Inflammatory macrophage (primary cell): ENCODE measurements at regions not wholly inside any gene's neighbourhood (a gene's known extent, or its start where the extent isn't known, plus 50 kb on each side); places are given as distances from the start of the nearest gene placed in this dataset.

Source experiments
- DNase-seq, 2 donors: peaks; one replicate each; pipeline ENCODE4 v3.0.0-alpha.2; 2020 to 2022

DNA sequence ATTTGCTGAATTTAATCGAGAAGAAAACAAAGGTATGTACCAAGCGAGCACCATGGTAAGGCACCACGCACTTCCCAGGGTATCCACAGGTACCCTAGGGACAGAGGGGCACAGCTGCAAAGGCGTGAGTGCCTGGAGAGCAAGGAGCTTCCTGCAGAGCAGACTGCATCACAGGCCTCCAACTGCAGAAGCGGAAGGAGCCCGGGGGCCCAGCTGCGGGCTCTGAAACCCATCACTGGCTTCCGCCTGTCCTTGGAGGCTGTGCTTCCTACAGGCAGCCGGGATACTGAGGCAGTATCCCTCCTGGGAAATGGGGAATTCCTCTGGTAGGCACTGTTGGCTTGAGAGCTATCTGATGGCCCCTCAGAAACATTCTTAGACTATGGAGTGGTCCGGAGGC lies 217.4 kb upstream of the GMDS start:
- no peak for DNase-seq

DNA sequence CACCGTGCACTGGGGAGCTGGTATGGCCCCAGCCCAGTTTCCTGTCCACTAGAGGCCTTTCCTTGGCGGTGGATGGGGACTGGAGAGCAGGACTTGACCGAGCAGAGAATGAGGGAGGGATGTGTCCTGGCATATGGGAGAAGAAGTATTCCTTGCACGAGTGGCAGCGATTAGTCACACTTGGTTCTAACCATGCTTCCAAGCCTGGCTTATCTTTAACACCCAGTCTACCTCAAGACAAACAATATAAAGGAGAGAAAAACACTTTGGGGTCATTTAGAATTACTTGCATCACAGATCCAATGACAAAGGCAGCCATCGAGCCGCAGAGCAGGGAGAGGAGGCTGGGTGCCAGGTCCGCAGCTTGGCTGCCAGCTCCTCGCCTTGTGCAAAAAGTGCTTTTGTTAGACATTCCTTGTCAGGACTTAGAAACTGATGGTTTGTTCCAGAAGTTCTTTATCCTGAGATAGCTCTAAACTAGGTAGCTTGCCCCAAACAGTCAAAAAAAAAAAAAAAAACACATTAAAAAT lies 214.9 kb upstream of the GMDS start:
- no peak for DNase-seq

- no peak for DNase-seq
Observed at GRCh38 chr6:2454180-2454579, 208.8 kb upstream of the GMDS start.

DNA sequence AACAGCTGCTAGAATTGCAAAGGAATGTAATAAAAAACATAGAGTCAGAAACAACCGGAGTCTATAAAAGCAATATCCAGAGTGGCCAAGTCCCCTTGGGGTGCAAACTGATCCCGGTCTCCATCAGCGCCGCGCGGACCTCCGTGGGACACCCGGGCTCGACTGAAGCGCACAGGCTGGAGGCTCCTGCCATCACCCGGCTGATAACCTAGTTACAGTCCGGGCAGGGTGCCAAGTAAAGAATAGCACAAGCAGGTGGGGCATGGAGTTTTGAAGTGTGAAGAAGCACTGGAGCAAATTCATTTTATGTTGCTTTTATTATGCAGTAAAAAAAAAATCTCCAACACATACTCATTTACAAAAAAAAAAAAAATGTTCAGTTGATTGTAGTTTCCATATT lies 205.1 kb upstream of the GMDS start:
- DNase-seq: no peak

- DNase-seq: no peak
Observed at GRCh38 chr6:2449572-2449940, 204.2 kb upstream of the GMDS start.

- DNase-seq: peak; percentile 66 to 69
Observed at GRCh38 chr6:2448826-2449571, 203.6 kb upstream of the GMDS start.

DNA sequence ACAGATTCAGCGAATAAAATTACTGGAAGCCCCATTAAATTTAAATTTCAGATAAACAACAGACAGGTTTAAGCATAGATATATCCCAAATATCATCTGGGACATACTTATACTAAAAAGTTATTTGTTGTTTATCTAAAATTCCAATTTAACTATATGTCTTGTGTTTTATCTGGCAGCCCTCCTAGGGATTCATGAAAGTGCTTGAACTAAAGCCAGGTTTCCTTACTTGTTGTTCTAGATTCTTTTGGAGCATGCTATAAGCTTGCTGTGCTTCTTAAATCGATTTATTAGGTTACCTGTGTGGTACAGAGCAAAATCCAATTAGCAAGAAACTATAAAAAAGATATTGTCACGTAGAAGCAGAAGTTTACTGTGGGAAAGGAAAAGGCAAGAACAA lies 202.5 kb upstream of the GMDS start:
- no peak for DNase-seq

- no peak for DNase-seq
Observed at GRCh38 chr6:2447318-2447920, 202.0 kb upstream of the GMDS start.

DNA sequence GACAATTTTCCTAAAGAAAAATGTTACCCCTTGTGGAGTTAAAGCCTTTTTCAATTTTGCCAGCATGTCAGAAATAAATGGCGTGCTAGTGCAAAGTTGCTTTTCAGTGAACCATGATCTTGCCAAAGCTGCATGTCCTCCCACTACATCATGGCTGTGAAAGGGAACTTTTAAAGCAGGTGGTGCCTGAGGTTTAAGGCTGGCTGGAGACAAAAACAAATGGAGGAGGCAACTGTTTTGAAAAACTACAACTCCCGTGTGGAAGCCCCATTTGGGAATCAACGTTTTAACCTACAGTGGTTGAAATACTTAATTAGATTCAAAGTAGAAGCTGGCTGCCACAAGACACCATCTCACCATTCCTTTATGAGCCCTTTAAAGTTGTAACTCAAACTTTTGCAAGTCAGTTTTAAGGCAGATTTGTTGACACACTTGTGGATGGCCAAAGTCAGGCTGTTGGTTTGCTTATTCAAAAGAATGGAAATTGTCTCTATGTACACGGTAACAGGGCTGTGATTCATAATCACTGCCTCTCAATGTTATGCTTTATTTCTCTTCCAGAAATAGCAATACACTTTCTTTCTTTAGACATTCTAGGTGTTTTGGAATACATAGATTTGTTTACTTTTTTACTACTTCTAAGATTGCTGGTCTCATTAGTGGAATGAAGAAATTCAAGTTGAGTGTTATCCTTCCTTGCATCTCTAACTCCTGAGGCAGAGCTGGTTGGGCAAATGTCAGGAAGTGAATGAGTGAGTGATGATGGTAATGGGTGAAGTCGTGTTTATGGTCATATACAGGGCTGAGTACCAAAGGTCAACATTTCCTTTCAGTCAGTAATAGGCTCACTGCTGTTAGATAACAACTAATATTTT lies 196.4 kb upstream of the GMDS start:
- DNase-seq: no peak

GRCh38 chr6:2440516-2440915 lies 195.1 kb upstream of the GMDS start:
- DNase-seq: no peak

DNA sequence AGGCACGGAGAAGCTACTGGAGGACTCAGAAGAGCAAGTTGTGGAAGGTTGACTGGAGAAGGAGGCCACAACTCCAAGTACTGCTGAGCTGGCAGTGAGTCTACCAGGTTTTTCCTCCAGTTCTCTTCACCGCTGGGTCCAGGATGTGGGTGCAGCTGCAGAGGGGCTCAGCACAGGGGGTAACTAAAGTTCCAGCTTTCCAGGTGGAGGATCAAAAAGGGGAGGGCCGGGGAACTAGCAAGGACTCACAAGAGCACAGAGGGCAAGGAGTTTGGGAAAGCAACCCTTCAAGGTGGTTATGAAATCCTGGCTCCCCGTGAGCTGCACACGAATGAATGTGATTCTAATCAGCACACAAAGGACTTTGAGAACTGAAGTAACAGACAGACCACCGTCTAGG lies 194.2 kb upstream of the GMDS start:
- DNase-seq: no peak

DNA sequence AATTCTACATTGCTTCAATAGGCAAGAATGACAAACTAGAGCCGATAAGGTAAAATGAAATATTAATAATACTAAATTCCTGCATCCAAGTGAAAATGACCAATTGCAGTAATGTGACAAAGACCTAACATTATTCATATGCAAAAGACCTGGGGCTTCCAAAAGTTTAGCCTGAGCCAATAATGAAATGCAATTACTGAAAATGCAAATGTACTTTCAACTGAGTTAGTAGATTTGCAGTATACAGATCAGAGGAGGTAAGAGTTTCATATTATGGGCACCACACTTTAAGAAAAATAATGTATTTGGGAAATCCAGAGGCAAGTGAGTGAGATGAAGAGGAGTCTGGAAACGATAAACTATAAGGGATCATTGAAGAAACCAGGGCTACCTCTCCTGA lies 193.7 kb upstream of the GMDS start:
- no peak for DNase-seq

DNA sequence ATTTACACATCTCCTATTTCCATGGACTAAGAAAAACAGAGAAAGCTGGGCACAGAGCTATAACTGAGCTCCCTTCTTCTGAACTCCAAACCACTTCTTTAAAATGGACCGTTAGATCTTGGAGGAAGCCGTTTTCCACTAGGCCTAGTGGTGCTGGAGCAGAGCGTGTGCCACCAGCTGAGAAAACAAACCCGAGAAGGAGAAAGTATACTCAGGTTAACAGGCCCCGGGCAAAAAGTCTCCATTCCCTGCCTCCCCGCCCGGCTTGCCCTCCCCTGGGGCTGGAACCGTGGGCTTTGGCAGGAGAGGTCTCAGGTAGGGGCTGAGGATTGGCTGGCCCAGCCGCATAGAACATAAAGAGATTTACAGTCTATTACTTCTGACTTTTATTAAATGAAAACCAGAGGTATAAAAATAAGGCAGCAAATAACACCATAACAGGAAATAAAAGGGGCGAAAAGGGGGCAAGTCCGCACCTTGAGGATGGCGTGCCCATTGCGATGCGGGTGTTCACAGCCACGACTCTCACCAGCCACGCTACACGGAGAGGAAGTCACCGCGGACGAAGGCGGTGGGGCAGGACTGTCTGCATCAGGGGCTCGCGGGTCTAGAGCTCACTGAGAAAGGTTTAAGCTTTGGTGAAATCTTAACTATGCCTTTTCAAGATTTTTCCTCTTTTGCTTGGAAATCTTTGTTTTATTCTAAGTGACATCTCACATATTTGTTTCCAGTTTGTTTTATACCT lies 191.2 kb upstream of the GMDS start:
- no peak for DNase-seq

DNA sequence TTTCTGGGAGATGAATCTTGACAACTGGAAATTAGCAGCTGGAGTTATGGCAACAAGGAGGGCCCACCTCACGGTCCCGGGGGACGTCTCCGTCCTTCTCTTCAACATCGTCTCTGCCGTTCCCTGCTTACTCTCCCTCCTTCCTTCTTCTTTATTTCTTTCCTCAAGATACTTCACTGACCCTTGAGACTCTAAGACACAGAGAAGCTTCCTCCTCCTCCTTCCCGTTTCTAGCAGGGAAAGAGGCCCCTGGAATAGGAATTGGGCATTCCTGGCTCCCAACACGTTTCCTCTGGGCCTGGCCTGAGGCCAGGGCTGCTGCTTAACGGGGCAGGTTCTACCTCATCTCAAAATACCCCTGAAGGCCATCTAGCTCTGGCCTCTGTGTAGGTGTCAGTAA lies 189.9 kb upstream of the GMDS start:
- no peak for DNase-seq

DNA sequence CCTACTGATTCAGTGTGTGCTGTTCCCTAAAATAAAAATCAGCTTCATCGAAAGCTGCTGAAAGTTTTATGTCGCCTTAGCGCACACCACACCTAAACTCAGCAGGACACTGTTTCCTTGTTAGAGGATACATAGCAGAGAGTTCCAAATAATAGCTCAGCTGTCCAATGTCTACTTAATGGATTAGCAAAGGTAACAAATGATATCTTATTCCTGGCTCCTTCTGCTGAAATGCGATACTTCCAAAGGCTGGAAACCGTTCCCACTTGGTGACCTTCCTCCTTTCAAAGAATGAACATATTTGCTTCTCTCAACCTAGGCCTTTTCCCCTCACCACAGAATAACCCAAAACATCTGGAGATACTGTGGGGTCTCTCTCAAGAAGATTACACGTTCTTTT lies 189.5 kb upstream of the GMDS start:
- DNase-seq: no peak

DNA sequence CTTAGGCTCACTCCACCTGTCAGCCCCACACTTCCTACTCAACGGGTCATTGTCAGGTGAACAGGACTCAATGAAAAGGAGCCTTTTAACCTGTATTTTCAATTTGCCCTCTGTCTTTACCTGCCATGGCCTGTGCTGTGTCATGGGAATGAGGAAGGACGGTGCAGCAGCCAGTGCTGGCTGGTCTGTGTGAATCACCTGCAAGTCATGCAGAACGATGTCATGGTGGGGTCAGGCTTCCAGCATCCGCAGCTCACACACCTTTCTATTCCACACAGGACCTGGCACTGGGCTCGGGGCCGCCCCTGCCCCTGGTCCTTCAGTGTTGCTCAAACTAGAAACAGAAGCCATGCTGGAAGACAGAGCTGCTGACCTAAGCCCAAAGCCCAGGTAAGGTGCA lies 188.7 kb upstream of the GMDS start:
- DNase-seq: no peak

GRCh38 chr6:2433711-2434110 lies 188.3 kb upstream of the GMDS start:
- peak in 1 of 2 donors; percentile 18 for DNase-seq

GRCh38 chr6:2433266-2433665 lies 187.9 kb upstream of the GMDS start:
- DNase-seq: no peak

DNA sequence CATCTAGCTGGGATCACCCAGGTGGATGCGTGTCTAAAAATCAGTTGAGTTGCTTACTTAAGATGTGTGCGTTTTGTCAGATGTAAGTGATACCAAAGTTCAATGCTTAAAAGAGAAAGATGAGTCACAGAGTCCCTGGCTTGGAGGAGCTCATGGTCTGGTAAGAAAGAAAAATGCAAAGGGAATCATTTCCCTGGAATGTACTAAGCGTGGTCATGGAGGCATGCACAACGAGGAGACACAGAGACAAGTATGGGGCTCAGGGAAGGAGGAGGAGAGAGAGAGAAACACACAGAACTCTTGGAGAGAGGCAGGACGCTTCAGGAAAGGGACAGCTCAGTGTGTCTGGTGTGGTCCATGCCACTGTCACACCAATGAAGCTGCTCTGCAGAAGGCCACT lies 186.9 kb upstream of the GMDS start:
- DNase-seq: no peak

DNA sequence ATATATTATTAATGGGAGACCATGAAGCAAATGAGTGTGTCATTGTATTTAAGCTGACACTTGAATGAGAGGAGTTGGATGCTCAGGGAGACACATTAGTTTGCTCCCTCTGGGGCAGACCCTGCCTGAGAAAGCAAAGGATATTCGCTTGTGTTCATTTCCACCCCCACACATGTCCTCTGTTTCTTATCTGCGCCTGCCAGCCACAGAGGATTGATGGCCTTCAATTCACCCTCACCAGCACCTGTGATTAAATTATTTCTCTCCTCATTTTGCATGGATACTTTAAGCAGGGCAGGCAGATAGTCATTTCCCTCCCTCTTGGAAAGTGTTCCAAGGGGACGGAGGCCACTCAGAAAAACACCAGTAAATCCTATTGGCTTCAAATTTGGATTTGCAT lies 185.2 kb upstream of the GMDS start:
- no peak for DNase-seq

DNA sequence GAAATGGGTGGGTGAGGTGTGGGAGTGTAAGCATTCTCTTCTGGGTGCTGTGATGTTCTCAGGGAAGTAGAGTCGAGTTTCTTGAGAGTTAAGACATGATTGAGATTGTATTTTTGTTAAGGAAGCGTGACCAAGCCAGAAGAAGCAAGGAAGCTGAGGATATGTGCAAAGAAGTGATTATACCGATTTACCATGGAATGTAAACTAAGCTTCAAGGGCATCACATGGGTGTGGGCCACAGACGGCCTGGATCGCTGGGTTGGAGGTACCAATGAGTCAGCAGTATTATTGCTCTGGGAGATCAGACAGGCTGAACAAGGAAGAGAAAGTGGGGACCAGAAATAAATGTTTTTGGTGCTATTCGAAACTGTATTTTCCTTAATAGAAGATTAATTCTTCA lies 184.1 kb upstream of the GMDS start:
- DNase-seq: peak in 1 of 2 donors; percentile 3

- DNase-seq: no peak
Observed at GRCh38 chr6:2429032-2429431, 183.6 kb upstream of the GMDS start.
